Upper lobe of right lung (tissue), 1 donor: ENCODE measurements at regions not wholly inside any gene's neighbourhood (a gene's known extent, or its start where the extent isn't known, plus 50 kb on each side); places are given as distances from the start of the nearest gene placed in this dataset.

ENCODE experiments used
- ATAC-seq: fragments of 200-7000 bp; cut with Tn5 transposase; one replicate; pipeline ENCODE4 v1.9.1; 2020; ENCODE audit warnings: mild to moderate bottlenecking, moderate library complexity
- DNase-seq: peaks from one replicate; pipeline ENCODE4 v3.0.0-alpha.2; 2020
- H3K27ac ChIP-seq: fragments of 200-600 bp; one replicate; pipeline ENCODE4 v1.8.0; 2022
- H3K27me3 ChIP-seq: fragments of 200-600 bp; one replicate; pipeline ENCODE4 v1.8.0; 2022; ENCODE audit warnings: mild to moderate bottlenecking
- H3K36me3 ChIP-seq: fragments of 200-600 bp; one replicate; pipeline ENCODE4 v1.8.0; 2022
- H3K4me1 ChIP-seq: fragments of 200-600 bp; one replicate; pipeline ENCODE4 v1.8.0; 2022
- H3K4me3 ChIP-seq: fragments of 200-600 bp; one replicate; pipeline ENCODE4 v1.8.0; 2022; ENCODE audit warnings: mild to moderate bottlenecking
- H3K9me3 ChIP-seq: fragments of 200-600 bp; one replicate; pipeline ENCODE4 v1.8.0; 2022
- intact Hi-C: fragments of 100-400 bp; cut with DNase I; formaldehyde crosslinking; loops from one replicate; pipeline ENCODE4 v1.11.0; 2022
- TF ChIP-seq, protein P1 (sequence below): fragments of 200-600 bp; IDR thresholded peaks from one replicate; pipeline ENCODE4 v1.8.0; 2022; ENCODE audit warnings: antibody characterized with exemption
- donor health status: DM: no; HTN: yes; CAD: no; lungs with severe emphysema.

DNA sequence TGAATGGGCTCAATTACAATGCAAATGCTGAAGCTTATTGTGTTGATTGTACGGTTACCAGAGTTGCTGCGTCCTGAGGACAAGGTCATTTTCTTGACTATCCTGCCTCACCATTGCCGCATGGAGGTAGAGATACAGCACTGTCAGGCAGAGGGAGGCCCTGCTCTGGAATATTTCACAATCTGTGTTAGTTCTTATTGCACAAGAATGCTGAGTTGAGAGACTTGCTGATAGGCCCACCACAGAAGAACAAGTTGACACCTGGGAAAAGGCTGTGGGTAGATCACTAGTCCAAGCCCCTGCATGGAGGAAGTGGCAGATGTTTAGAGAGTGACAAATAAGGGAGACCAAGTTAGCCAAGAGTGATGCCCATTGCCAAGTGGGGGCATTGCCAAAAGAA, 344.5 kb upstream of the ITGA1 start:
- ATAC-seq (no peak), DNase-seq (no peak)
- no peak overlapping the region for H3K4me3 ChIP-seq
- H3K36me3 ChIP-seq = no peaks in the 10 kb centered on the region
- no peak overlapping the region for H3K27ac ChIP-seq
- intact Hi-C loops = no loop called here
- no peaks in the 10 kb centered on the region for H3K4me1 ChIP-seq
- no peaks in the 10 kb centered on the region for H3K27me3 ChIP-seq
- TF ChIP-seq, protein P1, sequence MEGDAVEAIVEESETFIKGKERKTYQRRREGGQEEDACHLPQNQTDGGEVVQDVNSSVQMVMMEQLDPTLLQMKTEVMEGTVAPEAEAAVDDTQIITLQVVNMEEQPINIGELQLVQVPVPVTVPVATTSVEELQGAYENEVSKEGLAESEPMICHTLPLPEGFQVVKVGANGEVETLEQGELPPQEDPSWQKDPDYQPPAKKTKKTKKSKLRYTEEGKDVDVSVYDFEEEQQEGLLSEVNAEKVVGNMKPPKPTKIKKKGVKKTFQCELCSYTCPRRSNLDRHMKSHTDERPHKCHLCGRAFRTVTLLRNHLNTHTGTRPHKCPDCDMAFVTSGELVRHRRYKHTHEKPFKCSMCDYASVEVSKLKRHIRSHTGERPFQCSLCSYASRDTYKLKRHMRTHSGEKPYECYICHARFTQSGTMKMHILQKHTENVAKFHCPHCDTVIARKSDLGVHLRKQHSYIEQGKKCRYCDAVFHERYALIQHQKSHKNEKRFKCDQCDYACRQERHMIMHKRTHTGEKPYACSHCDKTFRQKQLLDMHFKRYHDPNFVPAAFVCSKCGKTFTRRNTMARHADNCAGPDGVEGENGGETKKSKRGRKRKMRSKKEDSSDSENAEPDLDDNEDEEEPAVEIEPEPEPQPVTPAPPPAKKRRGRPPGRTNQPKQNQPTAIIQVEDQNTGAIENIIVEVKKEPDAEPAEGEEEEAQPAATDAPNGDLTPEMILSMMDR = no peak
- no peaks in the 10 kb centered on the region for H3K9me3 ChIP-seq

GRCh38 chr5:52448111-52448510, 339.6 kb upstream of the ITGA1 start:
- H3K36me3 ChIP-seq = no peaks in the 10 kb centered on the region
- H3K27ac ChIP-seq = no peak overlapping the region
- TF ChIP-seq, protein P1 = no peak
- DNase-seq (no peak), ATAC-seq (no peak)
- no peaks in the 10 kb centered on the region for H3K27me3 ChIP-seq
- no peak overlapping the region for H3K4me3 ChIP-seq
- intact Hi-C loops = no loop called here
- no peaks in the 10 kb centered on the region for H3K4me1 ChIP-seq
- no peaks in the 10 kb centered on the region for H3K9me3 ChIP-seq

DNA sequence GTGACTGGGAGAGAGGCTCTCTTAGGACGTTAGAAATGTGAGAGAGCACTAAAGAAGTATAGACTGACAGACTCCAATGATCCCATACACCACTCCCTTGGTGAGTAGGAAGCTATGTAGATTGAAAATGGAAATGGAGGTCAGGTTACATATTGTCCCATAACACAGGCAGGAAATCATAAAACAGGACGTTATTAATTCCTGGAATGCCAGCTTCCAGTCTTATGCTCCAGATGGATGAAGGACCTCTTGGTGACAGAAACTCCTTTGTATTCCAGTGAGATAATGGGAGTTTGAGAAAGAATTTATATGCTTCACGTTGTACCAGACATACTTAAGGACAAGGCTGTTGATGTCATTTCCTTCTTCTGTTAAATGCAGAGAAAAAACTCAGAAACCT, 338.2 kb upstream of the ITGA1 start:
- no peak overlapping the region for H3K27ac ChIP-seq
- no peaks in the 10 kb centered on the region for H3K4me1 ChIP-seq
- no peaks in the 10 kb centered on the region for H3K27me3 ChIP-seq
- H3K4me3 ChIP-seq = no peak overlapping the region
- TF ChIP-seq, protein P1 = no peak
- DNase-seq (no peak), ATAC-seq (no peak)
- H3K9me3 ChIP-seq = no peaks in the 10 kb centered on the region
- intact Hi-C loops = no loop called here
- H3K36me3 ChIP-seq = no peaks in the 10 kb centered on the region

DNA sequence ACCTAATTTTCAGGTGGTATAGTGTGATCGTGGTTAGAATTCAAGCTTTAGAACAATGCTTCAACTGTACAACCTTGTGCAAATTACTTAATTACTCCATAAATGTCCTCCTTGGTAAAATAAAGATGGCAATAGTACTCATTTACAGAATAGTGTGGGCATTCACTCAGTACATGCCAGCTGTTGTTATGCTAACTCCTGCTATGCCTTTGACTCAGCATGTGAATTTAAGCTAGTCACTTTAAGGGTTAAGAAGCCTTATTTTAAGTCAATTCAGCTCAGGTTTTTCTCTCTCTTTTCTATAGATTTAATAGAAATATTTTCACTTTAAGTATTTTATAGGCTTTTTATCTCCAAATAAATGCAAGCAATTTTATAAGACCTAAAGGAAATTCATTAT, 335.6 kb upstream of the ITGA1 start:
- no peak overlapping the region for H3K27ac ChIP-seq
- H3K36me3 ChIP-seq = no peaks in the 10 kb centered on the region
- ATAC-seq (no peak), DNase-seq (no peak)
- TF ChIP-seq, protein P1 = no peak
- H3K9me3 ChIP-seq = no peaks in the 10 kb centered on the region
- intact Hi-C loops = no loop called here
- H3K4me1 ChIP-seq = no peaks in the 10 kb centered on the region
- H3K4me3 ChIP-seq = no peak overlapping the region
- H3K27me3 ChIP-seq = no peaks in the 10 kb centered on the region

DNA sequence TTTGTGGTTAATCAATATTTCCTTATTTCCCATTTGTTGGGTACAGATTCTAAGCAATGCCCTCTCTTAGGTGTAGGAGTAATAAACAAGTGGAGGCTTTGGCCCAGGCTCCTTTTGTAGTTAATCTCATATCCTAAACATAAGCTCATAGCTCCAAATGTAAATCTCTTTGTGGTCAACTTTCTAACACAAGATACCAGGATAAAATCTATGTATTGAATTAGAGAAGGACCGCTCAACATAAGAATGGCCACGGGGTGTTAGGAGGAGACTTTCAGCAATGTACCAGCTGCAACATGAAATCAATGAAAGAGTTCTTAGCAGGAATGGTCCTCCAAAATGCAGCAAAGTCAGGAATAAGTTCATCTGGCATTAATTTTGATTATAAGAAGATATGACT, 334.5 kb upstream of the ITGA1 start:
- ATAC-seq = no peak
- DNase-seq = no peak
- TF ChIP-seq, protein P1 = no peak
- Histone ChIP-seq H3K27ac (no peak overlapping the region), H3K36me3 (no peaks in the 10 kb centered on the region), H3K4me3 (no peak overlapping the region), H3K4me1 (no peaks in the 10 kb centered on the region), H3K27me3 (no peaks in the 10 kb centered on the region), H3K9me3 (no peaks in the 10 kb centered on the region)
- intact Hi-C loops = no loop called here

- Histone ChIP-seq H3K27ac (no peak overlapping the region), H3K4me3 (no peak overlapping the region), H3K4me1 (no peaks in the 10 kb centered on the region), H3K9me3 (no peaks in the 10 kb centered on the region), H3K27me3 (no peaks in the 10 kb centered on the region), H3K36me3 (no peaks in the 10 kb centered on the region)
- ATAC-seq (no peak), DNase-seq (no peak)
- intact Hi-C loops = no loop called here
- TF ChIP-seq, protein P1 = no peak
Measured at GRCh38 chr5:52455920-52456319, 331.8 kb upstream of the ITGA1 start.
